ENCODE measurements at regions not wholly inside any gene's neighbourhood (a gene's known extent, or its start where the extent isn't known, plus 50 kb on each side); places are given as distances from the start of the nearest gene placed in this dataset.
A peak's percentile ranks its signal among the peaks of the same experiment; 100 is the strongest.

DNA sequence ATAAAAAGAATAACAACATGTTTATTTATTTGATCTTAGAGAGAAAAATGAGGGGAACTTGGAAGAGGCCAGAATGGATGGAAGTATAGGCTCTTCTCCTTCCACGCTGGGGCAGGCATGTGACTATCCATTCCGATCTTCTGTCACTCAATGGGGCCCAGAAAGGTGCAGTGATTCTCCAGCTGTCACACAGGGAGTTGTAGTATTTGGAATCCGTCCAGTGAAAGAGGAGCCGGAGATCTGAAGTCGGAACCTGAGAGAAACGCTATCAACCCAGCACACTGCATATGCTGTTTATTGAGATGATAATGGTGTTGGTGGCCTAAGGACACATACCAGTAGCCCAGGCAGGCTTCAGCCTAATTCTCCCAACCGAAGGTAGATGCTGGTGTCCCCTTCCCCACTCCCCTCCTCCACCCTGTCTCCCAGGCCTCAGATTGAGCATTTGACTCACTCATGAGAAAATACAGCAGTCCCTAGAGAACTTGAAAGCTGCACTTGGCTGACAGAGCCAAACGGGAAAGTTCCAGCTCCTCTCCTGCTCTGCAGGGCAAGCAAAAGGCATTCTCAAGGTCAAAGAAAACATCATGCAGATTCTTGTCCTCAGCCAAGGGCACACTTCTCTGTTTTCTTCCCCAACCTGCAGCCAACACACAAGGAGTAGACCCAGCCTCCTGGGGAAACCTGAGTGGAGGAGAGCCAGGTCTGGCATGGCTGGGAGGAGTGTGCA, 100.4 kb downstream of the IRF2BPL start:
- Histone ChIP-seq H3F3A (replicated peaks; ENCODE audit: insufficient read depth) (peaks cover 11% of the 10 kb centered on the region), H3K9ac (no peak overlapping the region), H4K20me1 (ENCODE audit: insufficient read depth) (no peaks in the 10 kb centered on the region), H3K79me2 (ENCODE audit: insufficient read depth) (no peaks in the 10 kb centered on the region), H3K9me3 (no peaks in the 10 kb centered on the region), H3K27me3 (ENCODE audit: insufficient read depth) (no peaks in the 10 kb centered on the region), H3K9me2 (no peaks in the 10 kb centered on the region), H2AFZ (ENCODE audit: low read depth) (no peak overlapping the region), H3K27ac (ENCODE audit: low read depth in 2 of 2, low read length in 1 of 2) (peak overlapping the region; percentile 8 to 77; a peak in 3 of 4 replicates), H3K4me1 (ENCODE audit: control insufficient read depth in 1 of 2, insufficient read depth in 2 of 2, low read depth in 1 of 2, low read length in 1 of 2) (peaks cover 34 to 59% of the 10 kb centered on the region in 2 experiments), H3K36me3 (replicated peaks in 1 of 2; ENCODE audit: control insufficient read depth in 1 of 2, insufficient read depth in 2 of 2, low read length in 1 of 2) (no peaks in the 10 kb centered on the region), H3K4me2 (0 out of 2 replicates have a peak overlapping the region, but pooled peaks have one; percentile 19), H3K4me3 (ENCODE audit: low read depth in 2 of 2, low read length in 1 of 2) (no peak overlapping the region)
- CTCF ChIA-PET, result interaction anchor here (2.1 to 2.5 kb wide), 2 partner anchors 11 to 15 kb away, joined by 8 to 11 read pairs; no protein-coding TSS in a partner anchor
- POLR2A ChIA-PET, result no interaction called here
- TF ChIP-seq TAF1 (IDR thresholded peaks at IDR 0.05; ENCODE audit: borderline replicate concordance, low read depth, low read length) (no peak), MEF2A (IDR thresholded peaks at IDR 0.05; ENCODE audit: borderline replicate concordance, low read depth) (no peak), MXI1 (IDR thresholded peaks at IDR 0.05; ENCODE audit: low read depth, low read length) (no peak), NFIC (IDR thresholded peaks at IDR 0.05; ENCODE audit: borderline replicate concordance) (no peak), POLR2AphosphoS5 (IDR thresholded peaks at IDR 0.05; ENCODE audit: low read depth, low read length) (no peak), USF1 (IDR thresholded peaks at IDR 0.05; ENCODE audit: borderline replicate concordance, low read depth) (no peak), SIN3A (IDR thresholded peaks at IDR 0.05; ENCODE audit: borderline replicate concordance, low read depth, low read length) (no peak), CTCF (IDR thresholded peaks at IDR 0.05) (no peak), RXRA (IDR thresholded peaks at IDR 0.05; ENCODE audit: borderline replicate concordance, low read depth) (no peak), FOXJ3 (CRISPR knock-in tag; IDR thresholded peaks at IDR 0.05) (no peak), RCOR1 (IDR thresholded peaks at IDR 0.05; ENCODE audit: low read length) (no peak), SMC3 (IDR thresholded peaks at IDR 0.05; ENCODE audit: low read depth, low read length) (no peak), PBX3 (IDR thresholded peaks at IDR 0.05) (no peak), JUND (IDR thresholded peaks at IDR 0.05) (no peak)
- TF ChIP-seq, protein P1, sequence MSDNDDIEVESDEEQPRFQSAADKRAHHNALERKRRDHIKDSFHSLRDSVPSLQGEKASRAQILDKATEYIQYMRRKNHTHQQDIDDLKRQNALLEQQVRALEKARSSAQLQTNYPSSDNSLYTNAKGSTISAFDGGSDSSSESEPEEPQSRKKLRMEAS (IDR thresholded peaks at IDR 0.05; ENCODE audit: low read depth), result no peak
- TF ChIP-seq, protein P2, sequence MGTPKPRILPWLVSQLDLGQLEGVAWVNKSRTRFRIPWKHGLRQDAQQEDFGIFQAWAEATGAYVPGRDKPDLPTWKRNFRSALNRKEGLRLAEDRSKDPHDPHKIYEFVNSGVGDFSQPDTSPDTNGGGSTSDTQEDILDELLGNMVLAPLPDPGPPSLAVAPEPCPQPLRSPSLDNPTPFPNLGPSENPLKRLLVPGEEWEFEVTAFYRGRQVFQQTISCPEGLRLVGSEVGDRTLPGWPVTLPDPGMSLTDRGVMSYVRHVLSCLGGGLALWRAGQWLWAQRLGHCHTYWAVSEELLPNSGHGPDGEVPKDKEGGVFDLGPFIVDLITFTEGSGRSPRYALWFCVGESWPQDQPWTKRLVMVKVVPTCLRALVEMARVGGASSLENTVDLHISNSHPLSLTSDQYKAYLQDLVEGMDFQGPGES (IDR thresholded peaks at IDR 0.05; ENCODE audit: low read depth, low read length), result no peak
- TF ChIP-seq, protein P3, sequence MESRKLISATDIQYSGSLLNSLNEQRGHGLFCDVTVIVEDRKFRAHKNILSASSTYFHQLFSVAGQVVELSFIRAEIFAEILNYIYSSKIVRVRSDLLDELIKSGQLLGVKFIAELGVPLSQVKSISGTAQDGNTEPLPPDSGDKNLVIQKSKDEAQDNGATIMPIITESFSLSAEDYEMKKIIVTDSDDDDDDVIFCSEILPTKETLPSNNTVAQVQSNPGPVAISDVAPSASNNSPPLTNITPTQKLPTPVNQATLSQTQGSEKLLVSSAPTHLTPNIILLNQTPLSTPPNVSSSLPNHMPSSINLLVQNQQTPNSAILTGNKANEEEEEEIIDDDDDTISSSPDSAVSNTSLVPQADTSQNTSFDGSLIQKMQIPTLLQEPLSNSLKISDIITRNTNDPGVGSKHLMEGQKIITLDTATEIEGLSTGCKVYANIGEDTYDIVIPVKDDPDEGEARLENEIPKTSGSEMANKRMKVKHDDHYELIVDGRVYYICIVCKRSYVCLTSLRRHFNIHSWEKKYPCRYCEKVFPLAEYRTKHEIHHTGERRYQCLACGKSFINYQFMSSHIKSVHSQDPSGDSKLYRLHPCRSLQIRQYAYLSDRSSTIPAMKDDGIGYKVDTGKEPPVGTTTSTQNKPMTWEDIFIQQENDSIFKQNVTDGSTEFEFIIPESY (IDR thresholded peaks at IDR 0.05; ENCODE audit: borderline replicate concordance, low read depth), result no peak
- TF ChIP-seq, protein P4, sequence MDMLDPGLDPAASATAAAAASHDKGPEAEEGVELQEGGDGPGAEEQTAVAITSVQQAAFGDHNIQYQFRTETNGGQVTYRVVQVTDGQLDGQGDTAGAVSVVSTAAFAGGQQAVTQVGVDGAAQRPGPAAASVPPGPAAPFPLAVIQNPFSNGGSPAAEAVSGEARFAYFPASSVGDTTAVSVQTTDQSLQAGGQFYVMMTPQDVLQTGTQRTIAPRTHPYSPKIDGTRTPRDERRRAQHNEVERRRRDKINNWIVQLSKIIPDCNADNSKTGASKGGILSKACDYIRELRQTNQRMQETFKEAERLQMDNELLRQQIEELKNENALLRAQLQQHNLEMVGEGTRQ (IDR thresholded peaks at IDR 0.05; ENCODE audit: borderline replicate concordance, low read depth, low read length), result no peak
- DNase-seq, result no peak
- WGBS (ENCODE audit: low lambda C conversion rate), result 75% methylated on average over 8 of the region's 8 CpGs
